K562 (cell line): ENCODE measurements at regions not wholly inside any gene's neighbourhood (a gene's known extent, or its start where the extent isn't known, plus 50 kb on each side); places are given as distances from the start of the nearest gene placed in this dataset.

ENCODE experiments used
- CBFB ChIP-seq: sonication (generic); formaldehyde crosslinking; IDR thresholded peaks from 2 replicates; pipeline ENCODE4 v1.4.0; 2020; ENCODE audit warnings: mild to moderate bottlenecking, missing genetic modification reagents
- E4F1 ChIP-seq: fragments of 250-450 bp; sonication (Bioruptor Pico); IDR thresholded peaks from 2 replicates; pipeline ENCODE4 v1.5.0; 2021; ENCODE audit warnings: mild to moderate bottlenecking, borderline replicate concordance
- JUN ChIP-seq, 2 experiments: sonication (generic) in 1 of 2; formaldehyde crosslinking in 1 of 2; IDR thresholded peaks; 2 replicates each; pipeline versions ENCODE4 v1.6.1 to v1.8.0; 2012 to 2022; ENCODE audit warnings: borderline replicate concordance in 2 of 2, mild to moderate bottlenecking in 2 of 2, improper control_type of control experiment in 1 of 2, low read depth in 1 of 2, low read length in 1 of 2, missing genetic modification reagents in 1 of 2
- KLF6 ChIP-seq: fragments of 250-450 bp; sonication (Bioruptor Pico); IDR thresholded peaks from 2 replicates; pipeline ENCODE4 v1.4.0; 2020; ENCODE audit warnings: mild to moderate bottlenecking, moderate library complexity, borderline replicate concordance
- MTA1 ChIP-seq: fragments of 450-650 bp; IDR thresholded peaks from 2 replicates; pipeline ENCODE4 v1.6.1; 2017; ENCODE audit warnings: borderline replicate concordance
- POLR2A ChIP-seq: fragments of 450-650 bp; conservative IDR thresholded peaks from 2 replicates; pipeline ENCODE4 v1.6.1; 2016
- SRF ChIP-seq, 2 experiments: fragments of 250-450, 450-650 bp in 1 of 2; sonication (Bioruptor Pico) in 1 of 2; sonication (generic) in 1 of 2; formaldehyde crosslinking; IDR thresholded peaks; 2 replicates each; pipeline versions ENCODE4 v1.5.0 to v1.5.1; 2020 to 2022; ENCODE audit warnings: mild to moderate bottlenecking in 1 of 2, missing genetic modification reagents in 1 of 2
- TBL1XR1 ChIP-seq, 2 experiments: IDR thresholded peaks; 2 replicates each; pipeline ENCODE4 v1.6.1; 2012; ENCODE audit warnings: improper control_type of control experiment in 2 of 2, low read length in 2 of 2, mild to moderate bottlenecking in 1 of 2
- TCFL5 ChIP-seq: fragments of 250-450 bp; sonication (Bioruptor Pico); conservative IDR thresholded peaks from 2 replicates; pipeline ENCODE4 v1.6.1; 2021; ENCODE audit warnings: mild to moderate bottlenecking, moderate library complexity, matching md5 sums
- ZBED1 ChIP-seq: IDR thresholded peaks from 2 replicates; pipeline ENCODE4 v1.6.1; 2014

GRCh38 chr2:22753476-22753875 is 631.5 kb upstream of the KLHL29 start:
- TF ChIP-seq POLR2A (no peak), MTA1 (no peak), ZBED1 (no peak), CBFB (CRISPR knock-in tag) (no peak), JUN (IDR thresholded peaks at IDR 0.05; ENCODE audit: borderline replicate concordance, low read depth, low read length) (no peak), JUN (CRISPR knock-in tag; IDR thresholded peaks at IDR 0.05; ENCODE audit: borderline replicate concordance) (no peak), TCFL5 (no peak), SRF (CRISPR knock-in tag; IDR thresholded peaks at IDR 0.05) (no peak), E4F1 (CRISPR knock-in tag) (no peak), KLF6 (CRISPR knock-in tag) (no peak), TBL1XR1 (IDR thresholded peaks at IDR 0.05; ENCODE audit: low read length in 2 of 2) (no peak)
